Stimulated activated CD4-positive, alpha-beta T cell treated with anti-CD3 and anti-CD28 coated beads, Interleukin-12 subunit alpha, Interleukin-12 subunit beta, amount 100 ng/mL, for 48 hours (primary cell): ENCODE measurements at regions not wholly inside any gene's neighbourhood (a gene's known extent, or its start where the extent isn't known, plus 50 kb on each side); places are given as distances from the start of the nearest gene placed in this dataset.
"Not testable (repeated sequence)": the region's sequence is repeated elsewhere in the genome, so short reads cannot be mapped to it uniquely, and the experiment has no call there.

Source experiments
- DNase-seq, 3 donors: peaks; one replicate each; pipeline ENCODE4 v3.0.0-alpha.2; 2020; ENCODE audit warnings: low read depth in 2 of 3, low spot score in 1 of 3

DNA sequence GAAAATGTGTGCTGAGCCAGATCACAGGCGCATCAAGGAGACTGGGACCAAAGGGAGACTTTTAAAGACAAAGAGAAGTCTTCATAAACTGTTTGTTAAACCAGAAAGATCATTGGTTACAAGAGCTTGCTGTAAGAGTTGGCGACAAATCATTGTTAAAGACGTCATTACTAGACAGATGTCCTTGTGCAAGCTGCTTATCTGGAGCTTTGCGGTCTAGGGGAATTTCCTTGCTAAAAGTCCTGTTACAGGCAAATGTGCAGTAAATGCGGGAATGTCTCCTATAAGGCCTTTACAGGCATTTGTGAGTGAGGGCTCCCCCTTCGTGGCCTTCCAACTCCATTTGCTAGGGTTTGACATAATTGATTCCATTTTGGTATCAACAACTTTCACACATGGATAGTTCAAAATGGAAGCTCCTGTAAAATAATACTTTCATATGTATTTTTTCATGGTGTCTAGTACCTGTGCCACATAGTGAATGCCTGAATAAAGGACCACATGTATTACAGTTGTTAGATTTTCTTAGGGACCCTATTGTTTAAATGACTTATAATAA lies 362.4 kb downstream of the UTRN start:
- DNase-seq = no peak

DNA sequence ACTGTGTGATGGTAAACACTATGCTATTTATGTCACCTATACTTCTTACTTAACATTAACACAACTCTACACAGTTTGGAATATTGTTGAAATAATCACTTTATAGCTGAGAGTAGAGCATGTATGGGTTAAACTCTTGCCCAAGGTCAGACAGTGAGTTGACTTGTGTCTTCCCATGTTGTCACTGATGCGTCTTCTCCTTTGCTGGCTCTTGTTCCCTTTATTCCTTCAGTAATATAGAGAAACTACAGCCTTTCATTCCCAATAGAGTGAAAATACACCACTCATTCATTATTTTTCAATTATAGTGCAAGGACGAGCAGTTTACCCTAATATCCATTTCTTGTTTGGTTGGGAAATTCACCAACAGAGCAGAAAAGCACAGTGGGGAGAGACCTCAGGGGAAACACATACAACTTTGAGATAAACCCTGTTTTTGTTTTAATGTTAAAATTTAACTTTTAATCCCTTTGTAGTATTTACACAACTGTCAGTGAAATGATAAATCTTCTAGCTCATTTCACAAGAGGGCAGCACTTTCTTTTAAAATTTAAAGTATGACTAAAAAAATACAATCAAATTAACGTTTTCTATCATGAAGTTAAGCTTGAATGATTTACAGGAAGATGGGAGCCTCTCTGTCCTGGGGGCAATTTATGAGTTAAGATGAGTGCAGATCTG lies 363.0 kb downstream of the UTRN start:
- no peak for DNase-seq

DNA sequence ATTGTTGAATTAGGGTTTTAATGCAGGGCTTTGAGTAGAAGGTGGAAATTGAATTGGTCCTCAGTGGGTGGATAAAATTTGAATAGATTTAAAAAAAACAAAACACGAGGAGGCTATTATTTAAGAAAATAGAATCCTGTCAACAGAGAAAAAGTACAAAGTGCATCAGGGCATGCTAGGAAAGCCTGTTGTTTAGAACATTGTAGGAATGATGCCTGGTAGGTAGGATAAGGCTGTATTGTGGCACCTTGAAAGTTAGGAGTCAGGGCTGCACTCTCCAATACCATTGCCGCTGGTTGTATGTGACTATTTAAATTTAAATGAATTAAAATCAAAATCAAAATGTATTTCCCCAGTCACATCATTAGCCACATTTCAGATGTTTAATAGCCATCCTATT lies 363.9 kb downstream of the UTRN start:
- no peak for DNase-seq

DNA sequence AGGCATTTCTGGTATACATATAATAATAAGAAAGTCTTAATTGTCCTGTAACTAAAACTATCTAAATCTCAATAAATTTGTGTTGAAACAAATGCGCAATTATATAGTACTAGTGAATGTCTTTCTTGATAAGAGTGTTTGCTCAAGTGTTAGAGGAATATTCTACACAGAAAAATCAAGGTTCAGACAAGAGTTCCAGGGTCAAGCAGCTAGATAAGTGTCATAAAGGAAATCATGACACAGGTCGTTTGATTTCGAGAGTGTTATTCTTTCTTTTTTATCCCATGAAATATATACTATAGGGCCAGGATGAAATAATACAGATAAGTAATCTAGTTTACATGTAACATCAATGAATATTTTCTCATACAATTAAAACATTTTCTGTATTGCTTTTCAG lies 366.1 kb downstream of the UTRN start:
- no peak for DNase-seq

DNA sequence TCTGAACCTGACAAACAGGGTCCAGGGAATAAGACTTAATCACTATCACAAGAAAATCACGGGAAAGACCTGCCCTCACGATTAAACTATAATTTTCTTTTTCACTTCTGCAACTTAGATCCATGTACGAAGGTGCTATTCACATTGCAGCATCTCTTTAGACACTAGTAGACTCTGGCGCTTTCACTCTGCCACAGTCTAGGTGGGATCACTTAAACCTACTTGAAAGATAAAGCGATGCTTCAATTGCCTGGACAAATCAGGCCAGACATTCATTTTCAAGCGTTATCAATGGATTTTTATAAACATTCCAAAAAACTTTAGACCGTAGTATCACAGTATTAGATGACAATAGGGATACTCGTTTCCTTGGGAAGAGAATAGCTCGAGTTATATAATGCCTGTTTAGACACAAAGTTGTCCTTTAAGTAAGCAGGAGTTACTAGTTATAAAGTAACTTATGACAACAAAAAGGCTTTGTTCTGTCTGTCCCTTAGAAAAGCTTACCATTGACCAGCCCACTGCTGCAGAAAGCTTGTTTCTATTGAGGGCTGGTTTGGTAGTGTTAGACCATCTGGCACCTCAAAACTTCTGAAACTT lies 367.3 kb downstream of the UTRN start:
- DNase-seq = no peak

DNA sequence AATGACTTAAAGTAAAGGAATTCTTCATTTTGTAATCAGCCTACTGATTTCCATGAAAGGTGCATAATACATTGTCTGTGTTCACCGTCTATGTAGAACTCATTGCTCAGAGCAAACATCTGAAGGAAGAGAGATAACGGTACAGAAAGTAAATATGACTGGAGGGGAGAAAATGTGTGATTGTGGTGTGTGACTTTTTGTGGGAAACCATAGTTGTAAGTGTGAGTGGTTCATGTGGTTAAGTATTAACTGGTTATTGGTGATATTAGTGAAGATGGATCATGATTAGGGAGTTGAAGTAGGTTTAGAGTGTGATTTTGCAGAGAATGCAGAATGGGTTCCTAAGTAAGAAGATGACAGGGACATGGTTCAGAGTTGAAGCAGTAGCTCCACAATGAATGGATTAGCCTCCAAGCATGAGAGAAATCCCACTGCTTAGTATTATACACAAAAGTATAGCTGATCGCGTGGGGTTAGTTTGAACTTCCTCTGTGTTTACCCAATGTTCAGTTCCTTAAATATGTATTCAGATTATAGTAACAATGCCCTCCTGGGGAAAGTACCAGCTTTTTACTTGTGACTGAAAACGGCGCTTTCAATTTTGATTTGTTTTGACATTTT lies 368.9 kb downstream of the UTRN start:
- DNase-seq = no peak

DNA sequence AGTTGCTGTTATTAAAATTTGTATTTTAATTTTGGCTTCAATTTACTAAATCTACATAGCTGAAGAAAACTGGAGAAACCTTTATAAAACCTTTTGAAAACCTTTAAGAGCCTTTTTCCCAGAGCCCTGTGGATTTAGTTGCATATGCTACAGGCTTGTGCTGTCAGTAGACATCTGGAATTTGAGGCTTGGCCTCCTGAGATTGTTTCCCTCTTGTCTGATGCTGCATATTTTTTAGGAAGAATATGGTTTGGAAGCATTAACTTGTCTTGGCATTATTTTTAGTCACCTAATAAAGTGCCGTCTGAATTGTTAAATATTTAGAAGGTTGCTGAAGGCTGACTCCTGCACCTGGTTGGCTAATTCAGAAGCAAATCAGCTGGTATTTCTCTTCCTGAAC lies 369.4 kb downstream of the UTRN start:
- DNase-seq = no peak

DNA sequence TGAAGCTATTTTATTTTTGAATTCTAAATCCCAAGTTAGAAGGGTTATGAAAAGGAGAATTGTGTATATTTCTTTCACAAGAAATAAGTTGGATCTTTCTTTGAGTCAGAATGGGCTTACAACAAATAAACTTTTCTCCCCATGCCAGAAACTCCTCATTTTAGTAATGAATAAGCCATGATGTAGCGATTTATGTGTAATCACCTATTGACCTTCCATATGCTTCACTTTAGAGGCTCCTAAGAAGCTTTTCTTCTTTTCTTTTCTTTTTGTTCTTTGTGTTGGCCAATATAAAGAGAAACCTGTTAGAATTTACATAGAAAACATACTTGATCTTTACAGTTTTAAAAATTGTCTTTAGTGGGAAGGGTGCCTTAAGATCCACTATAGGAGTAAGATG lies 370.2 kb downstream of the UTRN start:
- no peak for DNase-seq

DNA sequence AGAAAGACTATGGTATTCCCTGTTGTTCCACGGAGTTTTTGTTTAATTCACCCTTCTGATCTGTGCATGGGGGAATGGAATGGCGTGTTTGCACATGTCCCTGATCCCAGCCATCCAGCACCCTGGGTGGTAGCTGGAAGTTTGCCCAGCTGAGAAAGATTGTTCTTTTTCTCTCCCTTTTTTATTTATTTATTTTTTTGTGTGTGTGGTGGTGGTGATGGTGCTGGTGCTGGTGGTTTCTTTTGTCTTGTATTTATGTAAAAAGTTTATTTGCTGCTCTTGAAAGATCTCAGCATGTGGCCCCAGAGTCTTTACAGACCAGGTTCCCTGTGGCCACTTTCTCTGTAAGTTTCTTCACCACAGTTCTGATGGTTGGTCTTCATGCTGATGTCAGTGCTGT lies 372.6 kb downstream of the UTRN start:
- no peak for DNase-seq

DNA sequence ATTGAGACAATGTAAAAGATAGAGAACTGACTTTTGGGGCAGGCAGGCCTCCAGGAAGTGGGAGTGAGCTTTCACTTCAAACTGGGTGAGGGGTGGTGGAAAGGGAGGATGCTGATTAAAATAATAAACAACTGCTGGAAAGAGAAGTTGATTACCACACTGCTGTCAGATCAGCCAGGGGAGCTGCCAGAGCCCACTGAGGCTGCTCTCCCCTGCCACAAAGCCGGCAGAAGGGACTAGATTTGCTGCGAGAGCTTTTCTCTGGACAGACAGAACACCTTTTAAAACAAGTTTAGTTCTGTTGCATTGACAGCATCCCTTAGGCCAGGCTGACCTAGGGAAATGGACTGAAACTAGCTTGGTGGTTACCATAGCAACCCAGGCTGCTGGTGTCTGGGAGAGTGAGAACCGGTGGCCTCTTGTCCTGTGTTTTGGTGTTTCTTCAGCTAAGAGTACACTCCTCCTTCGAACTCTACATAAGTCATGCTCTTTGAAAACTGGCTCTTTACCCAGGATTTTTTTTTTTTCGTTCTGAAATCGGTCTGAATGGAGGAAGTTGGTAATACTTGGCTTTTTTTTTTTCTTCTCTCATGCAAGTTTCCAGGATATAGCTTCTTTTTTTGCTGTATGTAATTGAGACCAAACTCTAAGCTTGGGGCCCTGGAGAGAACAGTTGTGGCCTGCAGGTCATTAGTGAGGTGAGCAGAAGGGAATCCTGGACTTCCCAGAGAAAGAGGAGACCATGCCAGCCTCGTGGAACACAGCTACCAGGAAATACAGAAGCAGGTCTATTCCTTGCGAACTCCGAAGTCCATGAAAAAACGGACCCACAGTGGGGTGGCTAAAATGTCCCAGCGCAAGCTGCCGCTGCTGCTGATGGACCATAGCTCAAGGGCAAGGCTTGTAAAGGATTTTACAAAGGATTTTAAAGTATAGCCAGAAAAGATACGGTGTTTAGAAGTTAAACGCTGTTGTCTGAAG lies 374.4 kb downstream of the UTRN start:
- peak in 1 of 3 donors; percentile 4 for DNase-seq

DNA sequence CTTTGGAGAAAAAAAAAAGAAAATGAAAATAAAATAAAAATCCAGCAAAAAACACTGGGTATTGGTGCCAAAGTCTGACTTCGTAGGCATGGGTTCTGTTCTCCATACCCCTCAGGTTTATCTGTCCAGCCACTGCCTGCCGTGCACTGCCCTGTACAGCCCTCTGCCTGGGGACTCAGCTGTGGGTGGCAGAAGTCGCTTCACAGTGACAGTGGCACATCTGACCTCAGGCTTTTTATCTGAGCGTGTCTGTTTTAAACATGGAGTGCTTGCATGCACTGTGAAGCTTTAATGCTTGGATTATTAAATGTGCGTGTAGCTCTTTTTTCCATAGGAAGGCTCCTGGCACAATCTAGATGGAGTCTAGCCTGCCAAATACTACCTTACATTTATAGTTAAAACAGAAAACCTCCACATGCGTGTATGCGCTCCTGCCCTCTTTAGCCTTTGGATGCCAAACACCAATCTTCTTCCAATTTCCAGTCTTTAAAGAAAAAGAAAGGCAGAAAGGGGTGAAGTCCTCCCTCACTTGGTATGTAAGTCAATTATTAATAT lies 375.5 kb downstream of the UTRN start:
- no peak for DNase-seq

DNA sequence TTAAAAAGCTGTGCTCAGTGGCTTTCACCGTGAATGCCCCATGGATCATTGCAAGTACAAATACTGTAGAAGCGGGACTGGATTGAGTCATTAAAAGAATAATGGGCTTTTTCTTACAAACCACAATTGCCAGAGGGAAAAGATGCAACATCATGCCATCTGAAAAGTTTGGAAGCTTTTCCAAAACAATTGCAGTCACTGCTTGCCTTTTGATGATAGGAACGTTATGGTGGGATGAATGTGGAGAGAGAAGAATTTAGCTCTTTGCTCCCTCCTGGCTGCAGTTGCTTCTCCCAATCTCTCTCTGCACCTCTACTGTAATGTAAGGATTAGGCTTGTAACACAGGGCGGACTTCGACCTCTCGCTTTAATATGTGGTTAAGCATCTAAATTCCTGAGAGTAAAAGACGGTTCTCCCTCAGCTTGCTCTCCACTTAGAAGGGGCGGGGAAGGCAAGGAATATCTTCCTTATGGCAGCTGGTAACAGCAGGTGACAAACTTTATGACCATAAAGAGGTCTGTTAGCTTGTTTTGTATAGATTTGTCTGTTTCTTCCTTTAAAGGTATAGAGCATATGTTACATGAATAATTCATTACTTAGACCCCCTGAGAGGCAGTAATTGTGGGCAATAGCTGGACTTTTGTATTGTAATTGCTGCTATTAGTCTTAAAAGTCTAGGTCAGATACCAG lies 376.1 kb downstream of the UTRN start:
- DNase-seq = no peak

DNA sequence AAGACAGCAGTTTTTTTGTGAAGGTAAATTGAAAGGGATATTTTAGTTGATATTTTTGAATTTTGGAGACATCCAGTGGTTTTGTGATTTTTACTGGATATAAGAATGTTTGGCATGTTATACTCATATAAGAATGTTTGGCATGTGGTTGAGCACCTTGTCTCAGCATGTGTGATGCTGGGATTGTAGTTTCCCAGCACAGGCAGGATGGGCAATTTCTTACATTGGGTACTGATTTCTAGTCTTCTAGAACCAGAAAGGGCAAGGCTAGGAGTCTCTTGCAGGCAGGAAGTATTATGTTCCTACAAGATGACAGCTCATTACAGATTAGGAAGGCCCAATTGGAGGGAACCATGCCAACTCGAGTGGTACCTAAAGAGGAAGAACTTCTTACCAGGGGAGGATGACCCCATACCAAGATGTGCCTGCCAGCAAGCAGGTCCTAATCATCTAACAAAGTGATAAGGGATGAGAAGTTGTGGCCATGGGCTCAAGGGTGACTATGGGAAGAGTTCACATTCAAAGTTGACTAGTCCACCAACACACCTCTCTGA lies 377.8 kb downstream of the UTRN start:
- DNase-seq = no peak

DNA sequence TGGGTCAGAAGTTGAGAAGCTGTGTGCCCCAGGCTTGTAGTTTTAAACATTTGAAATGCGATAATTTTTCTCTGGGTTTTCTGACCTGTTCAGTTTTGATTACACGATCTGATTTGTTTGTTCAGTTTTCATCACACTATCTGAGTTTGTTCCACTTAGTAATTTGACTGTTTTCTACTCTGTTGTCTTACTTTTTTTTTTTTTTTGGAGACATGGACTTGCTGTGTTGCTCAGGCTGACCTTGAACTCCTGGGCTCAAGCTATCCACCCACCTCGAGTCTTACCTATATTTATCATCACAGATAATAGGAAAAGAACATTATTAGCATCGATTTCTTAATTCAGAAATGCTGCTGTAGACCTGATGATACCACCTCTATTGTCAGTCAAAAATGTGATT lies 379.1 kb downstream of the UTRN start:
- DNase-seq = no peak

DNA sequence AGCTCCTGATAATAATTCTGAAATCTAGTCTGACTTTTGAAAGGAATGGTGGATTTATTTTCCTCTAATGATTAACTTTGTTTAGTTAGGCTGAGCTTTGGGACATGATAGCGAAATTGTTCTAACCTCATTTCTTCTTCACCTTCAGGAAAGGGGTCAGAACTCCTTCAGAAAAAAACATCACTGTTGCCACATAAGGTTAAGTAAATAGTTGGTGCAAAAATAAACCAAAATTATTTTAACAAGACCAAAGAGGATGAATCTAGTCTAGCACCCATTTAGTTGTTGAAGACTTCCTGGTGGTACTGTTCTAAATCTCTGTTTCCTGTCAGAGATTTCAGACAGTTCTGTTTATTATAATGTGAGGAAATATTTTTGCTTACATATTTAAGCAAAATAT lies 379.8 kb downstream of the UTRN start:
- DNase-seq = no peak

DNA sequence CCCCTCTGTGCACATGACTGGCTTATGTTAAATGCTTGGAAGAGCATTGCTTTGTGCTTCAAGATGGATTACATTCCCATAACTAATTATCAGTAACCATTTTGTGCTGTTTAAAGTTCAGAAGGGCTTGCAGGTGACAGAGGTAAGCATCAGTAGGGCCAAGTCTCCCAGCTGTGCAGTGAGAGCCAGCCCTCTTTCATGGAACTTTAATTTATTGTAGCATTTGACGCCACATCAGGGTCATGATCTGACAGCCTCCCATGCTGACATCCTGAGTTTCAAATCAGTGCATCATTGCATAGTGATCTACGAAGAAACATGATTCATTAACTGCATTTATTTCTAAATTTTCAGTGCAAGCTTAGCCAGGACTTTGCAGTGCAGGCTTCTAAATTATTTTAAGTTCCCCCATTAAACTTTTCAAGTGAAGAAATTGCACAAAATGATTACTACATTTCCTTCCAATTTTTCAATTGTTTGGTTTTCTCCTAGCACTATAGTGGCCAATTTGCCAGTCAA lies 380.9 kb downstream of the UTRN start:
- no peak for DNase-seq

DNA sequence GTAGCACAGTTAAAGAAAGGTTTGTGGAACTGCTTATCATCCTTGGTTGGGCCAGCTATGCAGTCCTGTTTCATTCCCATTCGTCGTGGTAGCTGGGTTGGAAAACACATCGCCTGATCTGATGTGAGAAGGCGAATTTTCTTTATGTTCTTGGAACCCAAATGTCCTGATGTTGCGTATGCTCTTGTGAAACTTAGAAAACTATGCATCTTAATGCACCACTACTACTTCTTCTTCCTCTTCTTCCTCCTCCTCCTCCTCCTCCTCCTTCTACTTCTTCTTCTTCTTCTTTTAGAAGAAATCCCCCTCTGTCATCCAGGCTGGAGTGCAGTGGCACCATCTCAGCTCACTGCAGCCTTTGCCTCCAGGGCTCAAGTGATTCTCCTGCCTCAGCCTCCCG lies 381.6 kb downstream of the UTRN start:
- DNase-seq = no peak

DNA sequence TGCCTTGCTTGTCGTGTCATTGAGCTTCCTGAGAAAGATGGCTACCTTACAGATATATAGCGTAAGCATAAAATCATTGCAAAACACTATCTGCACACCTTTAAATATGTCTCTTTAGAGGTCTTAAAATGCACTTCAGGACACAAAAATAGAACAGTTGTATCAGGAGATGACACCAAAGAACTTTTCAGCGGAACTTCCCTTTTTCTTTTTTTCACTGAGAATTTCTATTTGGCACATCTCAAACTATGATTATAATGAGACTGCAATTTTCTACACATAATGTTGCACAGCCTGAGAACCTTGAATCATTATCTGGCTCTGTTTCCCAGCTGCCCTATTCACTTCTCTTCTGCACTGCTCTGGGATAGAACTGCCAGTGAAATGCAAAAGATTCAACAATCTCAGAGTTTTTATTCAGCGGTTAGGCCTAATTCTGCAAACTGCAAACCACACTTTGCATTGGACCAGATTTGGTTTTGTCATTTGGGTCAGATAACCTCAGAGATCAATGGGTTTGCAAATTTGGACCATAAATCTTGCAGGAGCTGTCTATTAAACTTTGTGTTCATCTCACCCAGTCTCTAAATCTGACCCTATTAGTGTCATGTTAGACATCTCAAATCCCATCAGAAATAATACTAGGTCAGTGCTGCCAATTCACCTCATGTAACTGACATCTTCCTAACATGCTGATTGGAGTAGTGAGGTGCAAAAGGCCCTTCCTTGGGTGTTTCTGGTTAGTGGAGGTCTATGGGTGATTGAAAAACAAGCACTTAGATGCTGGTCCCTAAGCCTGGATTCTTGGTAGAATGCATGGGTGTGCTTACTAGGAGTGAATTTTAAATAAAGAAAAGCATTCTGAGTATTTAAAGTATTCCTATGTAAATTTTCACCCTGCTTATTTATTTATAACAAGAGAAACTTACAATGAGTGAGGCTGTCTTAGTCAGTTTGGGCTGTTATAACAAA lies 382.7 kb downstream of the UTRN start:
- DNase-seq = no peak

DNA sequence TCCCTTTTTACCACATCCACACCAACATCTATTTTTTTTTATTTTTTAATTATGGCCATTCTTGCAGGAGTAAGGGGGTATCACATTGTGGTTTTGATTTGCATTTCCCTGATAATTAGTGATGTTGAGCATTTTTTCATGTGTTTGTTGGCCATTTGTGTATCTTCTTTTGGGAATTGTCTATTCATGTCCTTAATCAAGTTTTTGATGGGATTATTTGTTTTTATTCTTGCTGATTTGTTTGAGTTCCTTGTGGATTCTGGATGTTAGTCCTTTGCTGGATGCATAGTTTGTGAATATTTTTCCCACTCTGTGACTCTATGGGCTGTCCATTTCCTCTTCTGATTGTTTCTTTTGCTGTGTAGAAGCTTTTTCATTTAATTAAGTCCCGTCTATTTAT lies 385.1 kb downstream of the UTRN start:
- DNase-seq = not testable (repeated sequence)
